ENCODE measurements at regions not wholly inside any gene's neighbourhood (a gene's known extent, or its start where the extent isn't known, plus 50 kb on each side); places are given as distances from the start of the nearest gene placed in this dataset.

- Histone ChIP-seq H3K79me2 (ENCODE audit: low read depth) (no peaks in the 10 kb centered on the region), H3K9me2 (ENCODE audit: insufficient read depth) (0 out of 2 replicates have a peak, but pooled peaks cover 3% of the 10 kb centered on the region), H3F3A (ENCODE audit: insufficient read depth, low read depth) (no peaks in the 10 kb centered on the region), H2AFZ (no peak overlapping the region), H3K27me3 (ENCODE audit: insufficient read depth, low read depth) (no peaks in the 10 kb centered on the region), H3K36me3 (ENCODE audit: low read depth) (no peaks in the 10 kb centered on the region), H3K4me1 (replicated peaks; ENCODE audit: insufficient read depth) (no peaks in the 10 kb centered on the region), H3K4me2 (no peak overlapping the region), H3K9me3 (ENCODE audit: insufficient read depth, low read depth) (no peaks in the 10 kb centered on the region), H3K27ac (no peak overlapping the region), H4K20me1 (ENCODE audit: insufficient read depth) (0 out of 2 replicates have a peak, but pooled peaks cover 4% of the 10 kb centered on the region), H3K4me3 (no peak overlapping the region)
- BruUV-seq (replicated peaks): no TSS peak
- TF ChIP-seq, protein P1, sequence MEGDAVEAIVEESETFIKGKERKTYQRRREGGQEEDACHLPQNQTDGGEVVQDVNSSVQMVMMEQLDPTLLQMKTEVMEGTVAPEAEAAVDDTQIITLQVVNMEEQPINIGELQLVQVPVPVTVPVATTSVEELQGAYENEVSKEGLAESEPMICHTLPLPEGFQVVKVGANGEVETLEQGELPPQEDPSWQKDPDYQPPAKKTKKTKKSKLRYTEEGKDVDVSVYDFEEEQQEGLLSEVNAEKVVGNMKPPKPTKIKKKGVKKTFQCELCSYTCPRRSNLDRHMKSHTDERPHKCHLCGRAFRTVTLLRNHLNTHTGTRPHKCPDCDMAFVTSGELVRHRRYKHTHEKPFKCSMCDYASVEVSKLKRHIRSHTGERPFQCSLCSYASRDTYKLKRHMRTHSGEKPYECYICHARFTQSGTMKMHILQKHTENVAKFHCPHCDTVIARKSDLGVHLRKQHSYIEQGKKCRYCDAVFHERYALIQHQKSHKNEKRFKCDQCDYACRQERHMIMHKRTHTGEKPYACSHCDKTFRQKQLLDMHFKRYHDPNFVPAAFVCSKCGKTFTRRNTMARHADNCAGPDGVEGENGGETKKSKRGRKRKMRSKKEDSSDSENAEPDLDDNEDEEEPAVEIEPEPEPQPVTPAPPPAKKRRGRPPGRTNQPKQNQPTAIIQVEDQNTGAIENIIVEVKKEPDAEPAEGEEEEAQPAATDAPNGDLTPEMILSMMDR (conservative IDR thresholded peaks at IDR 0.05): no peak
- no peak for TF ChIP-seq EZH2 (IDR thresholded peaks at IDR 0.05; ENCODE audit: low read depth)
- no peak for DNase-seq
- CTCF ChIA-PET: no interaction called here
- POLR2A ChIA-PET (ENCODE audit: unreplicated experiment): no interaction called here
- intact Hi-C loops (cut with micrococcal nuclease; ENCODE audit: unreplicated experiment): no loop called here
These were observed 160.4 kb downstream of the ZIC5 start for GRCh38 chr13:99811067-99811700.

DNA sequence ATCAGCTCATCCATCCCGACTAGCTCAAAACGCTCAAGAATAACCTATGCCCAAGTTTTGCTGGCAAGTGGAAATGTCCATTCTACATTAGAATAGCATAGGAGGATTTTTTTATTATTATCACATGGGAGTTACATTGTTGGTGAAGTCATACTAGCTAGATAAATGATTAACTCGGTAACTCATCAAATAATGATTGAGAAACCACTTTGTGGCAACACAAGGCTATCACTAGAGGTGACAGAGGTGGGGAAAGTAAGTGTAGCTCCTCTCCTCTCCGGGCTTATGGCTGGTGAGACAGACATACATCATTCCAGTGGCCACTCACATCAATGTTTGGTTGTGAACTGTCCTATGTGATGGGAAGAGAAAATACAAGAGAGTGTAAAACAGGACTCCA is 161.6 kb downstream of the ZIC5 start:
- Histone ChIP-seq H3K27ac (no peak overlapping the region), H3K79me2 (ENCODE audit: low read depth) (no peaks in the 10 kb centered on the region), H3K9me2 (ENCODE audit: insufficient read depth) (0 out of 2 replicates have a peak, but pooled peaks cover 3% of the 10 kb centered on the region), H4K20me1 (ENCODE audit: insufficient read depth) (0 out of 2 replicates have a peak, but pooled peaks cover 4% of the 10 kb centered on the region), H3F3A (ENCODE audit: insufficient read depth, low read depth) (no peaks in the 10 kb centered on the region), H3K36me3 (ENCODE audit: low read depth) (no peaks in the 10 kb centered on the region), H3K4me3 (no peak overlapping the region), H3K4me1 (replicated peaks; ENCODE audit: insufficient read depth) (no peaks in the 10 kb centered on the region), H3K9me3 (ENCODE audit: insufficient read depth, low read depth) (no peaks in the 10 kb centered on the region), H2AFZ (no peak overlapping the region), H3K27me3 (ENCODE audit: insufficient read depth, low read depth) (no peaks in the 10 kb centered on the region), H3K4me2 (no peak overlapping the region)
- ChIA-PET CTCF (no interaction called here), POLR2A (ENCODE audit: unreplicated experiment) (no interaction called here)
- intact Hi-C loops (cut with micrococcal nuclease; ENCODE audit: unreplicated experiment): no loop called here
- no TSS peak for BruUV-seq (replicated peaks)
- DNase-seq: no peak
- TF ChIP-seq EZH2 (IDR thresholded peaks at IDR 0.05; ENCODE audit: low read depth): no peak
- TF ChIP-seq, protein P1 (conservative IDR thresholded peaks at IDR 0.05): no peak

GRCh38 chr13:99809496-99809895 is 162.1 kb downstream of the ZIC5 start:
- Histone ChIP-seq H3K9me2 (ENCODE audit: insufficient read depth) (0 out of 2 replicates have a peak, but pooled peaks cover 3% of the 10 kb centered on the region), H3K4me2 (no peak overlapping the region), H4K20me1 (ENCODE audit: insufficient read depth) (0 out of 2 replicates have a peak, but pooled peaks cover 4% of the 10 kb centered on the region), H3F3A (ENCODE audit: insufficient read depth, low read depth) (no peaks in the 10 kb centered on the region), H3K27me3 (ENCODE audit: insufficient read depth, low read depth) (no peaks in the 10 kb centered on the region), H3K79me2 (ENCODE audit: low read depth) (no peaks in the 10 kb centered on the region), H3K27ac (no peak overlapping the region), H3K4me3 (no peak overlapping the region), H3K9me3 (ENCODE audit: insufficient read depth, low read depth) (no peaks in the 10 kb centered on the region), H3K36me3 (ENCODE audit: low read depth) (no peaks in the 10 kb centered on the region), H3K4me1 (replicated peaks; ENCODE audit: insufficient read depth) (no peaks in the 10 kb centered on the region), H2AFZ (no peak overlapping the region)
- no peak for DNase-seq
- ChIA-PET CTCF (no interaction called here), POLR2A (ENCODE audit: unreplicated experiment) (no interaction called here)
- TF ChIP-seq EZH2 (IDR thresholded peaks at IDR 0.05; ENCODE audit: low read depth): no peak
- TF ChIP-seq, protein P1 (conservative IDR thresholded peaks at IDR 0.05): no peak
- no TSS peak for BruUV-seq (replicated peaks)
- intact Hi-C loops (cut with micrococcal nuclease; ENCODE audit: unreplicated experiment): no loop called here
